ENCODE measurements at regions not wholly inside any gene's neighbourhood (a gene's known extent, or its start where the extent isn't known, plus 50 kb on each side); places are given as distances from the start of the nearest gene placed in this dataset.

DNA sequence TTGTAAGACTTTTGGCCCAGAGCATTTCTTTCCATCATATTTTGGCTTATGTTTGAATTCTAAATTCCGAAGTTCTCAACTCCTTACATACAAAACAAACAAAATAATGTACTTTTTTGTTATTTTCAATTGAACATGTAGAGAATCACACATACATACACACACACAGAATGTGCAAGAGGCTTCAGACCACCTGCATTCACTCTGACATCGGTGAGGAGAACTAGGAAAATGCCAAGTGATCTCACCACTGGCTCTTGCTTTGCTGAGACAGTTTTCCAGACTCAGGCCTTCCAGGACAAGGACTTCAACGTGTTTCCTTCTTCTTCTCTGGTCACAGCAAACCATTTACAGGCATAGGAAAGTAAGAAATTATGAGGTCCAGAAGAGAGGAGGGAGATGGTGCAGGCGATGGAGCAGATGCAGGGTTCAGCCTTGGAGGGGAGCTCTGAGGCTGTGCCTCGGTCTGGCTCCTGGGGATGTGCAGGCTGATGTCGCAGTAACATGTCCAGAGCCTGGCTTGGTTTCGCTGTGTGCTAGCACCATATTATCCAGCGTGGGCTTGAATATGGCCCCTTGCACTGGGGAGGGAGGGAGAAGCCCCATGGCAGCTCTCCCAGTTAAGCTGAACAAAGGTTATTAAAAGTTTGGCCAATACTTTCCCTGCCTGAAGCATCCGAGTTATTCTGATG lies 93.4 kb downstream of the DACT2 start:
- TF ChIP-seq, protein P1, sequence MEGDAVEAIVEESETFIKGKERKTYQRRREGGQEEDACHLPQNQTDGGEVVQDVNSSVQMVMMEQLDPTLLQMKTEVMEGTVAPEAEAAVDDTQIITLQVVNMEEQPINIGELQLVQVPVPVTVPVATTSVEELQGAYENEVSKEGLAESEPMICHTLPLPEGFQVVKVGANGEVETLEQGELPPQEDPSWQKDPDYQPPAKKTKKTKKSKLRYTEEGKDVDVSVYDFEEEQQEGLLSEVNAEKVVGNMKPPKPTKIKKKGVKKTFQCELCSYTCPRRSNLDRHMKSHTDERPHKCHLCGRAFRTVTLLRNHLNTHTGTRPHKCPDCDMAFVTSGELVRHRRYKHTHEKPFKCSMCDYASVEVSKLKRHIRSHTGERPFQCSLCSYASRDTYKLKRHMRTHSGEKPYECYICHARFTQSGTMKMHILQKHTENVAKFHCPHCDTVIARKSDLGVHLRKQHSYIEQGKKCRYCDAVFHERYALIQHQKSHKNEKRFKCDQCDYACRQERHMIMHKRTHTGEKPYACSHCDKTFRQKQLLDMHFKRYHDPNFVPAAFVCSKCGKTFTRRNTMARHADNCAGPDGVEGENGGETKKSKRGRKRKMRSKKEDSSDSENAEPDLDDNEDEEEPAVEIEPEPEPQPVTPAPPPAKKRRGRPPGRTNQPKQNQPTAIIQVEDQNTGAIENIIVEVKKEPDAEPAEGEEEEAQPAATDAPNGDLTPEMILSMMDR (IDR thresholded peaks at IDR 0.05) = no peak
- TF ChIP-seq POLR2A (IDR thresholded peaks at IDR 0.05) = no peak
